Psoas muscle (tissue), 7 donors: ENCODE measurements at regions not wholly inside any gene's neighbourhood (a gene's known extent, or its start where the extent isn't known, plus 50 kb on each side); places are given as distances from the start of the nearest gene placed in this dataset.

ENCODE experiments used
- ATAC-seq, 4 donors: fragments of 200-7000 bp; cut with Tn5 transposase; one replicate each; pipeline ENCODE4 v1.9.1; 2020; ENCODE audit warnings: moderate library complexity in 3 of 4, mild to moderate bottlenecking in 2 of 4
- DNase-seq, 2 donors: peaks; one replicate each; pipeline ENCODE4 v3.0.0-alpha.2; 2020
- H3K27ac ChIP-seq: fragments of 200-600 bp; one replicate; pipeline ENCODE4 v1.8.0; 2022
- H3K27me3 ChIP-seq, 3 donors: fragments of 200-600 bp in 1 of 3; one replicate each; pipeline versions ENCODE4 v1.6.1 to v1.8.0; 2013 to 2022; ENCODE audit warnings: low read length in 2 of 3, mild to moderate bottlenecking in 2 of 3, moderate library complexity in 1 of 3; ENCODE audit not compliant: insufficient read depth in 3 of 3
- H3K36me3 ChIP-seq, 2 donors: fragments of 200-600 bp in 1 of 2; one replicate each; pipeline versions ENCODE4 v1.6.1 to v1.8.0; 2013 to 2022; ENCODE audit warnings: low read depth in 1 of 2, mild to moderate bottlenecking in 1 of 2, moderate library complexity in 1 of 2; ENCODE audit not compliant: insufficient read depth in 1 of 2
- H3K4me1 ChIP-seq: fragments of 200-600 bp; one replicate; pipeline ENCODE4 v1.8.0; 2022
- H3K4me3 ChIP-seq: fragments of 200-600 bp; one replicate; pipeline ENCODE4 v1.8.0; 2022; ENCODE audit warnings: mild to moderate bottlenecking
- H3K9me3 ChIP-seq: fragments of 200-600 bp; one replicate; pipeline ENCODE4 v1.8.0; 2022
- WGBS, 3 donors: extraction: QIAGEN DNeasy Blood & Tissue Kit; methylation state at CpG; one replicate each; pipeline versions ENCODE4 v1.1.6 to v1.1.7; 2013; 5-methylcytosine and 5-hydroxymethylcytosine counted together
- intact Hi-C, 2 donors: fragments of 100-400 bp; cut with DNase I; formaldehyde crosslinking; loops; one replicate each; pipeline versions ENCODE4 v1.11.0 to v1.14.2; 2022
- TF ChIP-seq, protein P1 (sequence below): fragments of 200-600 bp; IDR thresholded peaks from one replicate; pipeline ENCODE4 v1.8.0; 2022; ENCODE audit warnings: antibody characterized with exemption
- donor health status: healthy with polysubstance abuse.
- donor health status: DM: no; HTN: no; CAD: no; lungs with moderate emphysema.
- donor health status: Bipolar disorder and iron deficiency.
- donor health status: healthy.
- donor health status: DM: yes; HTN: yes; CAD: no.
- donor health status: DM: no; HTN: no; CAD: no.
- donor health status: DM: yes; HTN: yes; CAD: no.

DNA sequence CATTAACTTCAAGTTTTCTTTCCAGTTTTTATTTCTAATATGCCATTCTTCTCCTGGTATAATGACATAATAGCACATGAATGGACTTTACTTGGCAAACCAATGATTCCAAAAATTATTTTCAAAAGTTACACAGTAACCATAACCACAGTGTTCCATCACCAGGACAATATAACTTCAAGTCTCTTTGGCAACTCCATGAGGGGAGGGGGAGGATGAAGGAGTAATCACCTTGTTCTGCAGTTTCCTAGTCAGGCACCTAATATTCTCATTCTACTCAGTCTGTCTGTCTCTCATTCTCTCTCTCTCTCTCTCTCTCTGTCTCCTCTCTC, 66.6 kb downstream of the BTG1 start:
- DNase-seq, result no peak
- Histone ChIP-seq H3K36me3 (no peaks in the 10 kb centered on the region), H3K9me3 (no peaks in the 10 kb centered on the region), H3K27me3 (no peaks in the 10 kb centered on the region), H3K27ac (no peak overlapping the region), H3K4me1 (no peaks in the 10 kb centered on the region), H3K4me3 (no peak overlapping the region)
- TF ChIP-seq, protein P1, sequence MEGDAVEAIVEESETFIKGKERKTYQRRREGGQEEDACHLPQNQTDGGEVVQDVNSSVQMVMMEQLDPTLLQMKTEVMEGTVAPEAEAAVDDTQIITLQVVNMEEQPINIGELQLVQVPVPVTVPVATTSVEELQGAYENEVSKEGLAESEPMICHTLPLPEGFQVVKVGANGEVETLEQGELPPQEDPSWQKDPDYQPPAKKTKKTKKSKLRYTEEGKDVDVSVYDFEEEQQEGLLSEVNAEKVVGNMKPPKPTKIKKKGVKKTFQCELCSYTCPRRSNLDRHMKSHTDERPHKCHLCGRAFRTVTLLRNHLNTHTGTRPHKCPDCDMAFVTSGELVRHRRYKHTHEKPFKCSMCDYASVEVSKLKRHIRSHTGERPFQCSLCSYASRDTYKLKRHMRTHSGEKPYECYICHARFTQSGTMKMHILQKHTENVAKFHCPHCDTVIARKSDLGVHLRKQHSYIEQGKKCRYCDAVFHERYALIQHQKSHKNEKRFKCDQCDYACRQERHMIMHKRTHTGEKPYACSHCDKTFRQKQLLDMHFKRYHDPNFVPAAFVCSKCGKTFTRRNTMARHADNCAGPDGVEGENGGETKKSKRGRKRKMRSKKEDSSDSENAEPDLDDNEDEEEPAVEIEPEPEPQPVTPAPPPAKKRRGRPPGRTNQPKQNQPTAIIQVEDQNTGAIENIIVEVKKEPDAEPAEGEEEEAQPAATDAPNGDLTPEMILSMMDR, result no peak
- intact Hi-C loops, result no loop called here
- no peak for ATAC-seq

DNA sequence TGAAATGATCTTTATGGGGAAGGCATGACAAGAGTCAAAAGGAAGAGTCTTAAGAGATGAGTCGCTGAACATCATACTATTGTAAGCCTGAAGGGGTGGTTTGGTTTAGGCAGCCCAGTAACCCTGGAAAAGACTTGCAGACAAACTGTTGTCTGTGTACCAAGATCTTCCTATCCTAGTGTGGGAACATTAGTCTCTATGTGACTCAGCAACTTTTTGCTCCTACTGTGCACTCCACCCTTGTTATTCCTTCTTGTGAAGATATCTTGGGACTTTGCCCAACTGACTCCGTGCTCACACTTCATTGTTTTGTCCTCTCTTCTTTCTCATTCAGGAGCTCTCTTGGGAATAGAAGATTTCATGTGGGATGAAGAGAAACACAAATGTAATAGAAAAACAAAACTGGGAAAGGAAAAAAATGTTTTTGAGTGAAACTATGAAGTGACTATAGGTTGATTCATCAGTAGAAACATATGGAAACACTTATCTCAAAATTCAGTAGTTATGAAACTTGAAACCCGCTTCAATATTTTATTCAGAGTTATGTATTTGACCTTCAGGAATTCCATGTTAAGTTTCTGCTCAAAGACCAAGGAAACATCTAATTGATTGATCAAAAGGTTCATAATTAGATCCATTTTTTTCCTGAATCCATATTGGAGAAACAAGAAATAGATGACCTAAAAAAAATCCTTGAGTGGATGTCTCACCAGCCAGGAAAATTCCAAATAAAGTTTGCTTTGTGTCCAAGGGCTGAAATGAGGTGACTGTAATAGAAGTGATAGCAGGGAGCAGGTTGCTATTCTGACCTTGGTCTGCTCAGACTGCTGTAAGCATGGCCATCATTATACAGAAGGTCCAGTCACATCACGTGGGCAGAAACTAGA, 67.2 kb downstream of the BTG1 start:
- no peak overlapping the region for H3K4me3 ChIP-seq
- H3K4me1 ChIP-seq, result no peaks in the 10 kb centered on the region
- no peak overlapping the region for H3K27ac ChIP-seq
- peak; percentile 21 to 56 (median 36) for ATAC-seq
- H3K9me3 ChIP-seq, result no peaks in the 10 kb centered on the region
- TF ChIP-seq, protein P1, result no peak
- DNase-seq, result no peak
- intact Hi-C loops, result no loop called here
- no peaks in the 10 kb centered on the region for H3K27me3 ChIP-seq
- no peaks in the 10 kb centered on the region for H3K36me3 ChIP-seq
- 67 to 70% (median 69%) methylated on average over 4 of the region's 4 CpGs for WGBS, 3 donors

DNA sequence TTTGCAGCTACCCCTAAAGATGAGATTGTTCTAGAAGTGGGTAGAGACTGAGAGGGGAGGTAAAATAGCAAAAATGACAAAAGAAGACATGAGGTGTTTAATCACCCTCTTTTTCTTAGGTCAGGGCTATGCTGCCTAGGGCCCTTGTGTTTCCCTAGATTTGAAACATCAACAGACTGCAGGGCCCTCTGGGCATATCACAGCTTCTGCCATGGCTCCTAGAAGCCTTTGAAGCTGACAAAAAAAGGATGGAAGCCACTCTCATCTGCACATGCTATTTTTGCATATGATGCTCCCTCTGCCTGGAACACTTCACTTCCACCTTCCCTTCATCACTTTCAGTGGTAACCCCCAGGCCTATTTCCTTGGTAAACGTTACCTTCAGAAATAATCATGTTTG, 68.1 kb downstream of the BTG1 start:
- TF ChIP-seq, protein P1, result no peak
- H3K4me3 ChIP-seq, result no peak overlapping the region
- intact Hi-C loops, result no loop called here
- H3K27ac ChIP-seq, result no peak overlapping the region
- DNase-seq (no peak), ATAC-seq (no peak)
- no peaks in the 10 kb centered on the region for H3K9me3 ChIP-seq
- H3K4me1 ChIP-seq, result no peaks in the 10 kb centered on the region
- H3K36me3 ChIP-seq, result no peaks in the 10 kb centered on the region
- 91 to 95% (median 94%) methylated on average over 1 of the region's 1 CpG for WGBS, 3 donors
- no peaks in the 10 kb centered on the region for H3K27me3 ChIP-seq

DNA sequence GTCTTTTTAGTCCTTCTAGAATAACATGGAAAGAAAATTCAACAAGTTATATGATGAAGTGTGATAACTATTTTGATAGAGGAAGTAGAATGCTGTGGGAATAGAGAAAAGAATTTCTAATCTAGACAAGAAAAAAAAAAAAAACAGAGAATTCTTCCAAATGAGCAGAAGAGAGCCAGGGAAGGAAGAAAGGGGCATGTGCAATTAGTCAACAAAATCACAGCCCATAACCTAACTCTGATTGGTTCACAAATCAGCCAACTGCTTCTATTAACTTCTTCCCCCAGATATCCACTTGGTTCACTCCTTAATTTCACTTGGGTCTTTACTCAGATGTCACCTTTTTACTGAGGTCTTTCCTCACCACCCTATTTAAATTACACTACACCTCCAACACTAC, 69.5 kb downstream of the BTG1 start:
- intact Hi-C loops, result no loop called here
- H3K27ac ChIP-seq, result no peak overlapping the region
- TF ChIP-seq, protein P1, result no peak
- H3K27me3 ChIP-seq, result no peaks in the 10 kb centered on the region
- H3K4me1 ChIP-seq, result no peaks in the 10 kb centered on the region
- no peak for ATAC-seq
- H3K4me3 ChIP-seq, result no peak overlapping the region
- H3K9me3 ChIP-seq, result no peaks in the 10 kb centered on the region
- DNase-seq, result no peak
- H3K36me3 ChIP-seq, result no peaks in the 10 kb centered on the region

DNA sequence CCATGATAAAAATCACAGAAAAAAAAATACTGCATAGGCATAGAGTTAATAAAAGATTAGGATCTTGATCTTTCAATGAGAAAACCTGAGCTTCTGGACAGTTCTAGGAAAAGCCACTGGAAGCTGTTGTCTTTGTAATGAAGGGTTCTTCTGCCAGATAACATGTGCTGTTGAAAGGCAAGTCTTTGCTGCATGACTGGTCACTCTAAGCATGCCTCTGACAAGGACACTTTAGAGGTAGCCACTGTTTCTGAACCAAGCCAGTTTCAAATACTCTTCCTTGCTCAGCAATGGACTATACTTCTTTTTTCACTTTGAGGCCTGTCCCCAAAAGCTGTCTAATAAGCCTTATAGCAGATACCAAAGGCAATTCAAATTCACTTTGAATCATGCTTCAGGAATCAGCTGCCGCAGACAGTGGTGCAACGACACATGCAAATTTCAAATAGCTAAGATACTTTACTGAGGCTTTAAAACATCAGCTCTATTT, 70.2 kb downstream of the BTG1 start:
- Histone ChIP-seq H3K4me1 (no peaks in the 10 kb centered on the region), H3K27me3 (no peaks in the 10 kb centered on the region), H3K9me3 (no peaks in the 10 kb centered on the region), H3K36me3 (no peaks in the 10 kb centered on the region), H3K4me3 (no peak overlapping the region), H3K27ac (no peak overlapping the region)
- TF ChIP-seq, protein P1, result no peak
- WGBS, 3 donors, result 74 to 88% (median 76%) methylated on average over 2 of the region's 2 CpGs
- intact Hi-C loops, result no loop called here
- peak in 1 of 4 donors; percentile 73 for ATAC-seq
- no peak for DNase-seq
